IMR-90 (cell line): ENCODE measurements at regions not wholly inside any gene's neighbourhood (a gene's known extent, or its start where the extent isn't known, plus 50 kb on each side); places are given as distances from the start of the nearest gene placed in this dataset.

Source experiments
- ATAC-seq: fragments of 200-7000 bp; cut with Tn5 transposase; 2 replicates; pipeline ENCODE4 v1.9.1; 2020; ENCODE audit warnings: low read depth, mild to moderate bottlenecking, moderate library complexity
- BruUV-seq: library from RNA; stranded (reverse); fragments of 400-500 nt; replicated peaks from 2 replicates; lab custom pipeline; 2021; lab: Mats Ljungman, UMichigan
- CTCF ChIA-PET: fragments of 300-600 bp; formaldehyde crosslinking; extraction: SDS; loops from one replicate; lab custom pipeline; 2021; ENCODE audit warnings: antibody characterized with exemption; lab: Yijun Ruan, JAX
- POLR2A ChIA-PET: fragments of 300-600 bp; sonication (Branson Sonifier 250); formaldehyde crosslinking; loops from one replicate; lab custom pipeline; 2022; ENCODE audit warnings: antibody characterized with exemption; ENCODE audit not compliant: unreplicated experiment; lab: Charles Lee
- DNase-seq: peaks from one replicate; pipeline ENCODE4 v3.0.0; 2013
- H2AFZ ChIP-seq: replicated peaks from 2 replicates; pipeline ENCODE3; 2013; ENCODE audit warnings: low read length, mild to moderate bottlenecking; ENCODE audit not compliant: poor library complexity
- H2AK5ac ChIP-seq: 2 replicates; pipeline ENCODE4 v1.6.1; 2013; ENCODE audit warnings: low read depth, low read length, inconsistent platforms
- H2AK9ac ChIP-seq: replicated peaks from 2 replicates; pipeline ENCODE3; 2013; ENCODE audit warnings: mild to moderate bottlenecking, low read depth, low read length, moderate library complexity; ENCODE audit not compliant: poor library complexity
- H2BK120ac ChIP-seq: 2 replicates; pipeline ENCODE4 v1.6.1; 2013; ENCODE audit warnings: low read depth, low read length, inconsistent platforms
- H2BK15ac ChIP-seq: 3 replicates; pipeline ENCODE4 v1.6.1; 2013; ENCODE audit warnings: low read depth, low read length, inconsistent platforms
- H2BK20ac ChIP-seq: 2 replicates; pipeline ENCODE4 v1.6.1; 2013; ENCODE audit warnings: low read depth, mild to moderate bottlenecking, inconsistent platforms, low read length, moderate library complexity
- H2BK5ac ChIP-seq: 2 replicates; pipeline ENCODE4 v1.6.1; 2013; ENCODE audit warnings: mild to moderate bottlenecking, low read depth, low read length, inconsistent platforms; ENCODE audit not compliant: poor library complexity, severe bottlenecking
- H3K14ac ChIP-seq: replicated peaks from 2 replicates; pipeline ENCODE4 v1.6.1; 2013; ENCODE audit warnings: low read depth, low read length, inconsistent platforms
- H3K18ac ChIP-seq: 2 replicates; pipeline ENCODE4 v1.6.1; 2013; ENCODE audit warnings: low read depth, low read length, control low read depth
- H3K23ac ChIP-seq: 2 replicates; pipeline ENCODE4 v1.6.1; 2013; ENCODE audit warnings: low read depth, low read length, inconsistent platforms
- H3K27ac ChIP-seq: 2 replicates; pipeline ENCODE4 v1.5.1; 2013; ENCODE audit warnings: mild to moderate bottlenecking, control low read depth, low read length; ENCODE audit not compliant: insufficient read depth
- H3K27me3 ChIP-seq: 2 replicates; pipeline ENCODE4 v1.6.1; 2013; ENCODE audit warnings: low read length; ENCODE audit not compliant: control insufficient read depth, insufficient read depth
- H3K36me3 ChIP-seq: 2 replicates; pipeline ENCODE4 v1.6.1; 2013; ENCODE audit warnings: low read length, mixed read lengths; ENCODE audit not compliant: control insufficient read depth, insufficient read depth
- H3K4ac ChIP-seq: 2 replicates; pipeline ENCODE4 v1.6.1; 2013; ENCODE audit warnings: low read depth, low read length, inconsistent platforms
- H3K4me1 ChIP-seq: 2 replicates; pipeline ENCODE4 v1.6.1; 2013; ENCODE audit warnings: low read length, mixed read lengths; ENCODE audit not compliant: control insufficient read depth, insufficient read depth
- H3K4me2 ChIP-seq: 2 replicates; pipeline ENCODE4 v1.6.1; 2013; ENCODE audit warnings: low read depth, mild to moderate bottlenecking, control low read depth, low read length, moderate library complexity
- H3K4me3 ChIP-seq: 2 replicates; pipeline ENCODE4 v1.5.1; 2013; ENCODE audit warnings: low read depth, mild to moderate bottlenecking, control low read depth, low read length, moderate library complexity; ENCODE audit not compliant: insufficient read depth
- H3K56ac ChIP-seq: 2 replicates; pipeline ENCODE4 v1.6.1; 2013; ENCODE audit warnings: low read length, inconsistent platforms; ENCODE audit not compliant: insufficient read depth; ENCODE audit errors: extremely low read depth
- H3K79me1 ChIP-seq, 2 experiments: 2 replicates each; pipeline ENCODE4 v1.6.1; 2013; ENCODE audit warnings: low read length in 2 of 2, inconsistent platforms in 1 of 2, low read depth in 1 of 2
- H3K9ac ChIP-seq: 2 replicates; pipeline ENCODE4 v1.6.1; 2013; ENCODE audit warnings: low read depth, low read length, control low read depth
- H3K9me1 ChIP-seq: 2 replicates; pipeline ENCODE4 v1.6.1; 2013; ENCODE audit warnings: low read length, inconsistent platforms; ENCODE audit not compliant: insufficient read depth
- H3K9me3 ChIP-seq: 2 replicates; pipeline ENCODE4 v1.6.1; 2013; ENCODE audit warnings: low read length; ENCODE audit not compliant: control insufficient read depth, insufficient read depth
- H4K20me1 ChIP-seq: 2 replicates; pipeline ENCODE4 v1.6.1; 2013; ENCODE audit warnings: low read length, inconsistent platforms; ENCODE audit not compliant: insufficient read depth
- H4K5ac ChIP-seq: 2 replicates; pipeline ENCODE4 v1.6.1; 2013; ENCODE audit warnings: mild to moderate bottlenecking, low read depth, low read length, control low read depth
- H4K8ac ChIP-seq, 2 experiments: 2 replicates each; pipeline ENCODE4 v1.6.1; 2013; ENCODE audit warnings: low read depth in 2 of 2, low read length in 2 of 2, control low read depth in 1 of 2, inconsistent platforms in 1 of 2
- H4K91ac ChIP-seq: 2 replicates; pipeline ENCODE4 v1.6.1; 2013; ENCODE audit warnings: low read depth, low read length, inconsistent platforms; ENCODE audit not compliant: insufficient read depth
- RFX5 ChIP-seq: IDR thresholded peaks from 2 replicates; pipeline ENCODE4 v1.8.0; 2012; ENCODE audit warnings: low read depth, mild to moderate bottlenecking, low read length, moderate library complexity
- WGBS, 2 experiments: methylation state at CpG; one replicate each; pipeline versions ENCODE4 v1.1.5 to v1.1.7; 2013; ENCODE audit warnings: missing lambda C conversion rate in 2 of 2; ENCODE audit not compliant: insufficient read length in 1 of 2; ENCODE audit errors: extremely low coverage in 2 of 2; 5-methylcytosine and 5-hydroxymethylcytosine counted together
- dilution Hi-C: fragments of 300-500 bp; cut with HindIII; formaldehyde crosslinking; loops from one replicate; pipeline ENCODE4 v1.14.3; 2018; ENCODE audit warnings: low sequenced_read_pairs; ENCODE audit not compliant: unreplicated experiment
- in situ Hi-C: fragments of 300-500 bp; cut with MboI; formaldehyde crosslinking; loops from 3 replicates; pipeline ENCODE4 v1.14.3; 2019; ENCODE audit warnings: low sequenced_read_pairs, inconsistent platforms, mixed read lengths
- intact Hi-C: fragments of 100-400 bp; cut with micrococcal nuclease; formaldehyde crosslinking; loops from 2 replicates; pipeline ENCODE4 v1.10.0; 2022
- TF ChIP-seq, protein P1 (sequence below): fragments of 150-350 bp; IDR thresholded peaks from 2 replicates; pipeline ENCODE4 v1.6.1; 2016; ENCODE audit warnings: low read depth, mild to moderate bottlenecking, low read length, moderate library complexity, borderline replicate concordance

DNA sequence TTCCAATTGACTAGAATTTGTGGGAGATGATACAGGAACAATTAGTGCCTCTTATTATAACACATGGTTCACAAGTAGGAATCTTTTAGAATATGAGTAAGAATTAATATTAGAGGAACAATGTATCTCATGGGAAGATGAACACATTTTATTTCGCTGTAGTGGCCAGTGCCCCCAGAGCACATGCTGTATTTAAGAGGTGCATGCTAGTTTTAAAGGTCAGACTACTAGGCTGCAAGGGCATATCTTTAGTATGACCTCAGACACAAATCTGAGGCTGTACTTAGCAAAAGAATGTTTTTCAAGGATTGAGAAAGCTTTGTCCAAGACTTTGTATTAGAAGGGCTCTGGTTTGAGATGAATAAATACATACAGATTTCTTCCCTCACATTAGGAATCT lies 586.9 kb downstream of the CCER1 start:
- no peak overlapping the region for H3K4me3 ChIP-seq
- H3K4me2 ChIP-seq: no peak overlapping the region
- ChIA-PET POLR2A (no interaction called here), CTCF (no interaction called here)
- H3K9me1 ChIP-seq: no peaks in the 10 kb centered on the region
- H3K36me3 ChIP-seq: no peaks in the 10 kb centered on the region
- TF ChIP-seq, protein P1, sequence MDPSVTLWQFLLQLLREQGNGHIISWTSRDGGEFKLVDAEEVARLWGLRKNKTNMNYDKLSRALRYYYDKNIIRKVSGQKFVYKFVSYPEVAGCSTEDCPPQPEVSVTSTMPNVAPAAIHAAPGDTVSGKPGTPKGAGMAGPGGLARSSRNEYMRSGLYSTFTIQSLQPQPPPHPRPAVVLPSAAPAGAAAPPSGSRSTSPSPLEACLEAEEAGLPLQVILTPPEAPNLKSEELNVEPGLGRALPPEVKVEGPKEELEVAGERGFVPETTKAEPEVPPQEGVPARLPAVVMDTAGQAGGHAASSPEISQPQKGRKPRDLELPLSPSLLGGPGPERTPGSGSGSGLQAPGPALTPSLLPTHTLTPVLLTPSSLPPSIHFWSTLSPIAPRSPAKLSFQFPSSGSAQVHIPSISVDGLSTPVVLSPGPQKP: no peak
- no peak for TF ChIP-seq RFX5
- no peak overlapping the region for H4K8ac ChIP-seq
- in situ Hi-C loops: no loop called here
- H3K56ac ChIP-seq: no peak overlapping the region
- no peak overlapping the region for H2BK120ac ChIP-seq
- ATAC-seq: no peak
- DNase-seq: no peak
- H2AFZ ChIP-seq: no peak overlapping the region
- no peak overlapping the region for H3K18ac ChIP-seq
- no peak overlapping the region for H2BK5ac ChIP-seq
- H3K9ac ChIP-seq: no peak overlapping the region
- H2AK9ac ChIP-seq: no peak overlapping the region
- no peak overlapping the region for H3K27ac ChIP-seq
- BruUV-seq: no TSS peak
- dilution Hi-C loops: no loop called here
- no peak overlapping the region for H3K23ac ChIP-seq
- intact Hi-C loops: no loop called here
- no peaks in the 10 kb centered on the region for H3K4me1 ChIP-seq
- no peaks in the 10 kb centered on the region for H3K9me3 ChIP-seq
- no peak overlapping the region for H3K4ac ChIP-seq
- H2BK15ac ChIP-seq: no peak overlapping the region
- H3K27me3 ChIP-seq: no peaks in the 10 kb centered on the region
- no peak overlapping the region for H4K5ac ChIP-seq
- no peak overlapping the region for H2BK20ac ChIP-seq
- H4K20me1 ChIP-seq: no peaks in the 10 kb centered on the region
- H4K91ac ChIP-seq: no peak overlapping the region
- no peak overlapping the region for H3K14ac ChIP-seq
- no CpG with 5 or more reads among the region's 1 CpG for WGBS, 2 experiments
- H3K79me1 ChIP-seq: no peaks in the 10 kb centered on the region
- no peak overlapping the region for H2AK5ac ChIP-seq
